Activated CD4-positive, alpha-beta T cell treated with anti-CD3 and anti-CD28 coated beads, Interleukin-2, amount 10 ng/mL, durations not matched to agents 24 days and 14 days (primary cell): ENCODE measurements at regions not wholly inside any gene's neighbourhood (a gene's known extent, or its start where the extent isn't known, plus 50 kb on each side); places are given as distances from the start of the nearest gene placed in this dataset.

ENCODE experiments used
- DNase-seq: peaks from one replicate; pipeline ENCODE4 v3.0.0; 2022
- H3K27ac Mint-ChIP-seq: one replicate; pipeline ENCODE4 v1.8.0; 2022; ENCODE audit warnings: mild to moderate bottlenecking, mixed read lengths
- H3K27me3 Mint-ChIP-seq: one replicate; pipeline ENCODE4 v1.8.0; 2022; ENCODE audit warnings: mixed read lengths
- H3K36me3 Mint-ChIP-seq: one replicate; pipeline ENCODE4 v1.8.0; 2022; ENCODE audit warnings: low read depth, mild to moderate bottlenecking, mixed read lengths
- H3K4me1 Mint-ChIP-seq: one replicate; pipeline ENCODE4 v1.8.0; 2021; ENCODE audit warnings: mixed read lengths
- H3K4me3 Mint-ChIP-seq: one replicate; pipeline ENCODE4 v1.8.0; 2022; ENCODE audit warnings: mild to moderate bottlenecking, moderate library complexity, mixed read lengths
- H3K9me3 Mint-ChIP-seq: one replicate; pipeline ENCODE4 v1.8.0; 2021; ENCODE audit warnings: mixed read lengths
- intact Hi-C: fragments of 100-400 bp; cut with micrococcal nuclease; formaldehyde crosslinking; loops from one replicate; pipeline ENCODE4 v1.15.1; 2023

DNA sequence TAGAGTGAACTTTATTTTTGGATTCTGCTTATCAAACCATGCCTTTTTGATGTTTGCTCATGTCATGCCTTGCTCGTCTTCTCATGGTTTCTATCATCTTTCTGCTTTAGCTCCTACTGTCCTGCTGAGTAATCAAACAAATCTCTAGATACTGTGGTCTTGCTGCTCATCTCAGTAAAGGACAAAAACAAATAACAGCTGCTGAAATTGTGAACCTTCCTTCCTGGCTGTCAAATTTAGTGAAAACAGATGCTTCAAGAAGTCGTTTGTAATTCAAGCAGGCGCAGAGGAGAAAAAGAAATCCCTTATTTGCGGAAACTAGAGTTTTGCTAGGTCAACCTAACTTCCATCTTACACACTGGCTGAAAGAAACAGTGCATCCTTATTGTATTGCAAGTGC lies 616.1 kb upstream of the ALCAM start:
- Mint-ChIP-seq H3K36me3 (no peaks in the 10 kb centered on the region), H3K27me3 (no peaks in the 10 kb centered on the region), H3K27ac (no peak overlapping the region), H3K4me1 (no peaks in the 10 kb centered on the region), H3K9me3 (no peaks in the 10 kb centered on the region), H3K4me3 (no peak overlapping the region)
- DNase-seq, result no peak
- intact Hi-C loops, result no loop called here

- Mint-ChIP-seq H3K36me3 (no peaks in the 10 kb centered on the region), H3K4me1 (no peaks in the 10 kb centered on the region), H3K27ac (no peak overlapping the region), H3K27me3 (no peaks in the 10 kb centered on the region), H3K9me3 (peaks cover 3% of the 10 kb centered on the region), H3K4me3 (no peak overlapping the region)
- intact Hi-C loops, result no loop called here
- DNase-seq, result no peak
Measured at GRCh38 chr3:104755791-104756190, 610.9 kb upstream of the ALCAM start.

DNA sequence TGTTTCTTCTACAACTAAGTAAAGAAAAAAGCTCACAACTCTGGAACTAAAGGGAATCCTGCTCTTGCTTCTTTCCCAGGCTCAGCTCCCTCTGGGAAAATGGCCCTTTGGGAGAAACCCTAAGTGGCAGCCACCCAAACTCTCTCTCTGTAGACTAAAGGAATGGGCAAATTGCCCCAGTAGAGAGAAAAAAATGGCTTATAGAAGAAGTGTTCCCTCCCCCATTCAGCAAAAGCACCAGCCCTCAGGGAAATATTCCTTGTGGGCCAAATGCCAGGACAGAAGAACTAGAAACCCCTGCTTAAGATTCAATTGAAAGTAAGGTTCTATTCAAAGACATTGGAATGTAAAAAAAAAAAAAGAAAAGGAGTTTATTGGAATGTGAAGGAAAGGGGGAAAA lies 603.7 kb upstream of the ALCAM start:
- Mint-ChIP-seq H3K9me3 (no peaks in the 10 kb centered on the region), H3K4me3 (no peak overlapping the region), H3K4me1 (no peaks in the 10 kb centered on the region), H3K27me3 (no peaks in the 10 kb centered on the region), H3K27ac (no peak overlapping the region), H3K36me3 (no peaks in the 10 kb centered on the region)
- intact Hi-C loops, result no loop called here
- DNase-seq, result no peak

DNA sequence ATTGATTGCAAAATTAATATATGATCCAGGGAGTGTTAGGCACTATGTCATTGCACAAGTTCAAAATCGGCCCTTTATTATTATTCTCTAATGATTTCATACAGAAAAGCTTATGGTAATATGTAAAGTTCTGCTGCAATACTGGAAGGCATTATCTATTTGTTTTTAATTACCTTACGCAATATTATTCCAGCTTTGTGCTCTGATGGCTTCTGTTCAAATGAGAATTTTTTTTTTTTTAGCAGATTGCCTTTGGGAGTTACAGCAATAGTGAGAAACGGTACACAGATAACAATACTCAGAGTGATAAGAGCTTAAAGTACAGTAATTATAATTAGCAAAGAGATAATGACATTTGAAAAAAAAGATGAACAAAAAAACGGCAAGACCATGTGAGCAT lies 602.2 kb upstream of the ALCAM start:
- Mint-ChIP-seq H3K9me3 (no peaks in the 10 kb centered on the region), H3K27me3 (no peaks in the 10 kb centered on the region), H3K4me1 (no peaks in the 10 kb centered on the region), H3K27ac (no peak overlapping the region), H3K36me3 (no peaks in the 10 kb centered on the region), H3K4me3 (no peak overlapping the region)
- intact Hi-C loops, result no loop called here
- no peak for DNase-seq

DNA sequence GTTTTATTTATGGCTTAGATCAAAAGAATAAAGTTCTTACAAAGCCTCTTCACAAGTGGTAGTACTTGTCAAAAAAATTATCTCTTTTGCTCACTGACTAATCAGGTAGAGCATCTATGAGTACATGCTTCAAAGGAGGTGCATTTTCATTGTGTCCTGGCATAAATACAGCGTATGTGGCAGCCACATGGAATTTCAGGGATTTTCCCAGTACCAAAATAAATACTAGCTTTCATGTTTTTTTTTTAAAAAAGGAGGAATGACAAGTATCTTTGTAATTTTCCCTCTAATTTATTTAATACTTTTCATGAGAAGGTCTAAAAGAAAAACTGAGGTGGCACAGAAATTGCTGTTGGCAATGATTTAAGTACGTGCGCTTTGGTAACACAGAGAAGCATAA lies 597.8 kb upstream of the ALCAM start:
- no peak overlapping the region for H3K4me3 Mint-ChIP-seq
- no peak overlapping the region for H3K27ac Mint-ChIP-seq
- H3K9me3 Mint-ChIP-seq, result no peaks in the 10 kb centered on the region
- intact Hi-C loops, result no loop called here
- DNase-seq, result no peak
- no peaks in the 10 kb centered on the region for H3K27me3 Mint-ChIP-seq
- no peaks in the 10 kb centered on the region for H3K36me3 Mint-ChIP-seq
- no peaks in the 10 kb centered on the region for H3K4me1 Mint-ChIP-seq

- intact Hi-C loops, result no loop called here
- no peaks in the 10 kb centered on the region for H3K36me3 Mint-ChIP-seq
- no peaks in the 10 kb centered on the region for H3K27me3 Mint-ChIP-seq
- H3K4me3 Mint-ChIP-seq, result no peak overlapping the region
- no peaks in the 10 kb centered on the region for H3K9me3 Mint-ChIP-seq
- H3K4me1 Mint-ChIP-seq, result no peaks in the 10 kb centered on the region
- no peak overlapping the region for H3K27ac Mint-ChIP-seq
- DNase-seq, result no peak
Measured at GRCh38 chr3:104779324-104779723, 587.4 kb upstream of the ALCAM start.

DNA sequence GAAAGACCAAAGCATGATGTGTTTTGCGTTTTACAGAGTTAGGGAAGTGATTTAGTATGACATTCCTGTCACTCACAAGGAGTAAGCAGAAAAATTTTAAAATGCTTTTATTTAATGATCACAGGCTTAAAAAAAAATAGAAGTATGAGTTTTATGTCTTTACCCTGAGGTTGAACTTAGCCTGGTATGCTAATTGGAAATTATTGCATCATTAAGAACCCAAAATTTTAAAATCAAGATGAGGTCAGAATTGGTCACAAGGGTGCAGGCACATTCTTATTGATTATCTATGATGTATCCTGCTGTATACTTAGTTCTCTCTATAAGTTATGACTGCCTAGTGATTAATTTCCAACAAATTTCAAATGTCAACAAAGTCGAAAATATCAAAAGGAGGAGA lies 585.6 kb upstream of the ALCAM start:
- Mint-ChIP-seq H3K4me1 (no peaks in the 10 kb centered on the region), H3K27me3 (no peaks in the 10 kb centered on the region), H3K4me3 (no peak overlapping the region), H3K36me3 (no peaks in the 10 kb centered on the region), H3K27ac (no peak overlapping the region), H3K9me3 (no peaks in the 10 kb centered on the region)
- intact Hi-C loops, result no loop called here
- DNase-seq, result no peak

GRCh38 chr3:104785947-104786346 lies 580.8 kb upstream of the ALCAM start:
- Mint-ChIP-seq H3K4me3 (no peak overlapping the region), H3K4me1 (no peaks in the 10 kb centered on the region), H3K27ac (no peak overlapping the region), H3K27me3 (no peaks in the 10 kb centered on the region), H3K9me3 (no peaks in the 10 kb centered on the region), H3K36me3 (no peaks in the 10 kb centered on the region)
- DNase-seq, result no peak
- intact Hi-C loops, result no loop called here

- Mint-ChIP-seq H3K9me3 (no peaks in the 10 kb centered on the region), H3K36me3 (no peaks in the 10 kb centered on the region), H3K4me1 (no peaks in the 10 kb centered on the region), H3K4me3 (no peak overlapping the region), H3K27ac (no peak overlapping the region), H3K27me3 (no peaks in the 10 kb centered on the region)
- DNase-seq, result no peak
- intact Hi-C loops, result no loop called here
Measured at GRCh38 chr3:104787306-104787705, 579.4 kb upstream of the ALCAM start.

DNA sequence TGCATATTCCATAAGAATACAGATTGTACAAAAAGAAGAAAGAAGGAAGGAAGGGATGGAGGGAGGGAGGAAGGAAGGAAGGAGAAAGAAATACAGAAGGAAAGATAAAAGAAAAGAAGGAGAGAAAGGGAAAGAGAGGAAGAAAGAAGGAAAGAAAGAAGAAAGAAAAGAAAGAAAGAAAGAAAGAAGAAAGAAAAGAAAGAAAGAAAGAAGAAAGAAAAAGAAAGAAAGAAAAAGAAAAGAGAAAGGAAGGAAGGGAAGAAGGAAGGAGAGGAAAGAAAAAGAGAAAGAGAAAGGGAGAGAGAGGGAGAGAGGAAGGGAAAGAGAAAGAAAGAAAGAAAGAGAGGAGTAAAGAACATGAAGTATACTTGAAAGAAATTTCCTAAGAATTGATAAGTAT lies 577.9 kb upstream of the ALCAM start:
- H3K4me3 Mint-ChIP-seq, result no peak overlapping the region
- no peak overlapping the region for H3K27ac Mint-ChIP-seq
- H3K4me1 Mint-ChIP-seq, result no peaks in the 10 kb centered on the region
- H3K36me3 Mint-ChIP-seq, result no peaks in the 10 kb centered on the region
- no peaks in the 10 kb centered on the region for H3K9me3 Mint-ChIP-seq
- DNase-seq, result no peak
- intact Hi-C loops, result no loop called here
- no peaks in the 10 kb centered on the region for H3K27me3 Mint-ChIP-seq

DNA sequence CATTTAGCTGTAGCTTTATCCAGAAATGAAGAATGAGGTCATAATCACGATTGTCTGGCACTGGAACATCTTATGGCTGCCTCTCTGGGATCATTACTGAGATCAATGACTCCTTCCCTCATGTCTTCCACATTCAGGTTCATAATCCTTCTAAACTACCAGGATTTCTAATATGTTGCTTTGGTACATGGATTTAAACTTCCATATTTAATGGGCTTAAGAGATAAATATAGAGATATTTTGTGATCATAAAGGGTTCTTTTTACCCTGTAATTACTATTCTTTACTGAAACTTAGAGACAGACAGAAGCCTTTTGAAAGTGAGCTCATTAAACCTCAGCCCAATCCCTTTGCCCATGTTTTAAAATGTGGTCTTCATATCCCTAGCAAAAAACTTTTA lies 575.4 kb upstream of the ALCAM start:
- H3K9me3 Mint-ChIP-seq, result no peaks in the 10 kb centered on the region
- no peaks in the 10 kb centered on the region for H3K36me3 Mint-ChIP-seq
- H3K4me1 Mint-ChIP-seq, result no peaks in the 10 kb centered on the region
- intact Hi-C loops, result no loop called here
- no peak overlapping the region for H3K27ac Mint-ChIP-seq
- H3K27me3 Mint-ChIP-seq, result no peaks in the 10 kb centered on the region
- DNase-seq, result no peak
- H3K4me3 Mint-ChIP-seq, result no peak overlapping the region

- intact Hi-C loops, result no loop called here
- Mint-ChIP-seq H3K27ac (no peak overlapping the region), H3K9me3 (no peaks in the 10 kb centered on the region)
Measured at GRCh38 chr3:104796556-104796955, 570.2 kb upstream of the ALCAM start.

GRCh38 chr3:104805042-104805441 lies 561.7 kb upstream of the ALCAM start:
- no peaks in the 10 kb centered on the region for H3K36me3 Mint-ChIP-seq
- intact Hi-C loops, result no loop called here
- H3K27me3 Mint-ChIP-seq, result no peaks in the 10 kb centered on the region
- no peak for DNase-seq
- no peaks in the 10 kb centered on the region for H3K9me3 Mint-ChIP-seq
- H3K27ac Mint-ChIP-seq, result no peak overlapping the region
- no peaks in the 10 kb centered on the region for H3K4me1 Mint-ChIP-seq
- H3K4me3 Mint-ChIP-seq, result no peak overlapping the region

More at GRCh38 chr3:104796556-104796955, 570.2 kb upstream of the ALCAM start:
- Mint-ChIP-seq H3K27me3 (no peaks in the 10 kb centered on the region), H3K36me3 (no peaks in the 10 kb centered on the region), H3K4me3 (no peak overlapping the region), H3K4me1 (no peaks in the 10 kb centered on the region)
- DNase-seq, result no peak

DNA sequence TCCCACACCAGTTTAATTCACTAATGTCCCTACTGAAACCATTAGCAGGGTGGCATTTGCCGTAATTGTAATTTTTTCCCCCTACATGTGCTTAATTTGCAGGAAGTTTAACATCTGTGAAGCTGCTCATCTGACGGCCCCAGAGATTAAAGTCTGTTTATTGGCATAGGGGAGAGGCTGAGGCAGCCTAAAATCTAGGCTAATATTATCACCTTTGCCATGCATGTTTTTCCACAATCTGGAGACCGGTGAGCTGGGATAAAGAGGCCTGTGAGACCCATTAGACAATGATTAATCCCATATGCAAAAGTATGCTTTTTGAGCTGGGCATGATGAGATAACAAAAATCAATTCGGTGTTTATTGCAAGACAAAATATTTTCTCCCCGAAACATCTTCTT lies 561.2 kb upstream of the ALCAM start:
- Mint-ChIP-seq H3K27ac (no peak overlapping the region), H3K36me3 (no peaks in the 10 kb centered on the region), H3K4me1 (no peaks in the 10 kb centered on the region), H3K4me3 (no peak overlapping the region), H3K27me3 (no peaks in the 10 kb centered on the region), H3K9me3 (no peaks in the 10 kb centered on the region)
- intact Hi-C loops, result no loop called here
- DNase-seq, result no peak

DNA sequence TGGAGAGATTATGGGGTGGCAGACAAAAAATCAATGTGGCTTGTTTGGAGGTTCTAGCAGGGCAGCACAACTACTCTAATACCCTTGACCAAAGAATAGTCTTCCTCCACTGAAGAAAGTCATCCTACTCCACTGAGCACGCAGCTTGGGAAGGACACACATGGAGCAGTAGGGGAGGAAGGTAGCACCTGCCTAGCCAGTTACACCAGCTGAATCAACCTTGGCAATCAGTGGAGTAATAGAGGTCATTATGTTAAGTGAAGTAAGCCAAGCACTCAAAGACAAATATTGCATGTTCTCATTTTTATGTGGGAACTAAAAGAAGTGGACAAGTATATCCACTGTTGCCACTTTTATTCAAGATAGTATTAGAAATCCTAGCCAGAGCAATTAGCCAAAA lies 555.8 kb upstream of the ALCAM start:
- Mint-ChIP-seq H3K27me3 (no peaks in the 10 kb centered on the region), H3K4me3 (no peak overlapping the region)

DNA sequence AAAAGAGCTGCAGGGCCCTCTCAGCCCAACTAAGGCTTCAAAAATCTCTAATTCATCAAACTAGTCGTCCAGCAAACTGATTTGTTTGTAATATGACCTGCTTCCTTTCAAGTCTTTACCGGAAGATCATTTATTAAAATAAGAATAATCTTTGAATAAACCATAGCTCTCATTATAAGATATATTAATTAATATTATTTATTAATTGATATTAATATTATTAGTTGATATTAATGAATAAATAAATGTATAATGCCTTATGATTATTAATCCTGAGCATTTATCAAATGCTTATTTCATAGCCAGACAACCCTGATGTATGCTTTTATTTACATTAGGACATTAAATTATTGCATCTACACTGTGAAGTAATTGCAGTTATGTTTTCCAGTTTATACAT lies 550.7 kb upstream of the ALCAM start:
- H3K4me1 Mint-ChIP-seq, result no peaks in the 10 kb centered on the region
- no peaks in the 10 kb centered on the region for H3K36me3 Mint-ChIP-seq
- intact Hi-C loops, result no loop called here
- no peak for DNase-seq
- no peaks in the 10 kb centered on the region for H3K27me3 Mint-ChIP-seq
- no peak overlapping the region for H3K4me3 Mint-ChIP-seq
- no peak overlapping the region for H3K27ac Mint-ChIP-seq
- peaks cover under 1% of the 10 kb centered on the region for H3K9me3 Mint-ChIP-seq

More for the DNA sequence above, 555.8 kb upstream of the ALCAM start:
- no peaks in the 10 kb centered on the region for H3K4me1 Mint-ChIP-seq
- no peak for DNase-seq
- H3K9me3 Mint-ChIP-seq, result no peaks in the 10 kb centered on the region
- intact Hi-C loops, result no loop called here
- no peak overlapping the region for H3K27ac Mint-ChIP-seq
- no peaks in the 10 kb centered on the region for H3K36me3 Mint-ChIP-seq
